HG02973 (cell line): ENCODE measurements at regions not wholly inside any gene's neighbourhood (a gene's known extent, or its start where the extent isn't known, plus 50 kb on each side); places are given as distances from the start of the nearest gene placed in this dataset.

Experiments used
- ATAC-seq: cut with Tn5 transposase; IDR thresholded peaks from one replicate; pipeline ENCODE4 v1.9.1; 2021; ENCODE audit warnings: moderate library complexity; ENCODE audit not compliant: unreplicated experiment

DNA sequence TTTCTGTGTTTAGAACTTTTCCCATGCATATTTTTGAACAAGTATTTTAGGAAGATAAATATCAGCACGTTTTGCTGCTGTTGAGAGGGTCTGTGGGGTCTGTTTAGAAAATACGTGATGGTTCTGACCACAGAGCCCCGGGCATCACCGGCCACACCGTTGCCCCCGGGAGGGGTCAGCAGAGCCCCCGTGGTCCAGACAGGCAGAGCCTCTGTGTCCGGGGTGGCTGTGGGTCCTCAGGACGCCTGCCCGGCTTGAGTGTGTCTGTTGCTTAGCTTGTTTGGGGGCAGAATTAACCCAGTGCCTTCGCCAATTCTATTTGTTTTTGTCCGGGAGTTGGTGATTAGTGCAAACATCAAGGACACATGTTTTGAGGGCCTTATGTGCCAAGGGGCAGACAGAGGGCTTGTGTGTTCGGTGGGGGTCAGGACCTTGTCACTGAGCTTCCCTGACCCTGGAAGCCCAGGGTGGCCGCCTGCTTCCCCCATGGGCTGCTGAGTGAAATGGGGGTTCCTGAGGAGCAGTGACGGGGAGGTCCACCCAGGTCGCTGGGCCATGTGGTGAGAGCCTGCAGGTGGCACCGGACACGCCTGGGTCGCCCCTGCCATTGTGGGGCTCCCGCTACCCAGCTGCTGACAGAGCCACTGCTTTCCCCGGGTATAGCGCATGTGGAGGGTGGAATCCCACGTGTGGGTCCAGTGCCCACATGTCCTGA, 122.2 kb downstream of the SIK1 start:
- ATAC-seq: no peak

DNA sequence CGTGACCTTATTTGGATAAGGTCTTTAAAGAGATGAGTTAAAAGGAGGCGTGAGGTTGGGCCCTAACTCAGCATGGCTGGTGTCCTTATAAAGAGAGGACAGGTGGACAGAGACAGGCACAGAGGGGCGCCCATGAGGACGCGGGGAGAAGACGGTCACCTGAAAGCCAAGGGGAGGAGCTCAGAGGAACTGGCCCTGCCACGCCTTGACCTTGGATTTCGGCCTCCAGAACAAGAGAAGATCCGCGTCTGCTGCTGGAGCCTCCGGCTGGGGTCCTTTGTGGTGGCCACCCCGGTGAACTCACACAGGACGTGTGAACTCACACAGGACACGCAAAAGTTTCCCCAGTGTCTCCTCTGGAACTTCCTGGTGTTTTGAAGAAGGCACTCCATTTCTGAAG, 122.7 kb downstream of the SIK1 start:
- no peak for ATAC-seq

DNA sequence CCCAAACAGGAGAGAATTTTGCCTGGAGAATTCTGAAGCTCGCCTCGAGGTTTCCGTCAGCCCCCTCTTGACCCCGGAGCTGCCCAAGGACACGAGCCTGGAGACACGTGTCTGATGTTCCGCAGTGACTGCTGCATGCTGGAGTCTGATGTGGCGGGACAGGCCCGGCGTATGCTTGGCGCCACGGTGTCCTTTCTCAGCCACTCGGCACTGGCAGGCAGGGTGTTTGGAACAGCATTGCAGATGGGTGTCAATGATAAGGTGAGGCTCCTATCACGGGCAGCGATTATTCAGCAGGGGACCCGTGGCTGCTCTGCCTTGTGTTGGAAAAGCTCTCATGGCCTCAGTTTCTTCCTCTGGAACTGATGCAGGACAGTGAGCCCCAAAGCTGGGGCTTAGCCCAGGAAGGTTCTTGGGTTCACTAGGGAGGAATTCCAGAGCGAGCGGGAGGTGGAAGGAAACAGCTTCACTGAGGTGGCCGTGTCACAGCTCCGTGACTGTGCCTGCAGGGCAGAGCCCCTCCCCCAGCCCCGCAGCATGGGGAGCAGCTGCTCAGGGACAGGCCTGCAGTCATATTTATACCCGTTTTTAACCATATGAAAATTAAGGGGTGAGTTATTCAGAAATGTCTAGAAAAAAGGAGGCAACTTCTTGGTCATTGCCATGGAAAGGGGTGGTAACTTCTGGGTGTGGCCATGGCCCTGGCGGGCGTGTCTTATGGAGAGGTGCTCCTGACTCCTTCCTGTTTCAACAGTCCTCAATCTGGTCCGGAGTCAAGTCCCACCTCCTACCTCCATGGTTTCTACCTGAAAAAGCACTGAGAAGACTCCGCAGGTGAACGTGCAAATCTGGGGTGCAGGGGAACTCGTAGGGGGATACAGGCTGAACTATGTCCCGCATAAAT, 123.4 kb downstream of the SIK1 start:
- ATAC-seq: no peak

GRCh38 chr21:43302769-43303168, 124.2 kb downstream of the SIK1 start:
- ATAC-seq: no peak

- ATAC-seq: no peak
These were observed 124.8 kb downstream of the SIK1 start for GRCh38 chr21:43302062-43302700.

DNA sequence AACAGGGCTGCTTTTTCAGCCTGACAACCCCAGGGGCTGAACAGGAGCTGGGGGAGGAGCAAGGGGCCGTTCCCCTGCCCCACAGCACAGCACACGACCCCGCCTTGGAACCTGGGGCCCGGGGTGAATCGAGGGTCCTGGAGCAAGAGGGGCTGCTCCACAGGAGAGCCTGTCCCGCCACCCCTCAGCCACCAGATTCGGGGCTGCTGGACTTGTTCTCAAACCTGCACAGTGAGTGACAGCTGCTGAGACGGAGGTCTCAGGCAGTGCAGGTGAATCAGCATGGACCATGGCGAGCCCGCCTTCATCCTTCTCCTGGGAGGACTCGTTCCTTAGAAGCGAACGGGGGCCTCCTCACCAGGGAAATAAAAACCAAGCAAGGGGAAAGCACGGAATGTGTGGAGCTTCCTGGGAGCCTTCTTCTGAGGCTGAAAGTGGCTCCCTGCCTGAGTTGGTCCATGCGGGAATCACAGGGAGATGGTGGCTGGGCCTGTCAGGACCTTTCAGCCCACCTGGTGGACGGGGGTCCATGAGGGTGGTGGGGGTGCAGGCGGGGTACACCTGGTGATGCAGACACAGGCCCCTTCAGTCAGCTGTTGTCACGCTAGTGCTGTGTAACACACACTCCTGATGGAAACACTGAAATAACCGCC, 125.4 kb downstream of the SIK1 start:
- no peak for ATAC-seq

- no peak for ATAC-seq
These were observed 126.2 kb downstream of the SIK1 start for GRCh38 chr21:43300496-43301408.

GRCh38 chr21:43299441-43300277, 127.3 kb downstream of the SIK1 start:
- no peak for ATAC-seq

GRCh38 chr21:43298546-43299440, 128.1 kb downstream of the SIK1 start:
- no peak for ATAC-seq

- no peak for ATAC-seq
These were observed 128.9 kb downstream of the SIK1 start for GRCh38 chr21:43297989-43298388.

DNA sequence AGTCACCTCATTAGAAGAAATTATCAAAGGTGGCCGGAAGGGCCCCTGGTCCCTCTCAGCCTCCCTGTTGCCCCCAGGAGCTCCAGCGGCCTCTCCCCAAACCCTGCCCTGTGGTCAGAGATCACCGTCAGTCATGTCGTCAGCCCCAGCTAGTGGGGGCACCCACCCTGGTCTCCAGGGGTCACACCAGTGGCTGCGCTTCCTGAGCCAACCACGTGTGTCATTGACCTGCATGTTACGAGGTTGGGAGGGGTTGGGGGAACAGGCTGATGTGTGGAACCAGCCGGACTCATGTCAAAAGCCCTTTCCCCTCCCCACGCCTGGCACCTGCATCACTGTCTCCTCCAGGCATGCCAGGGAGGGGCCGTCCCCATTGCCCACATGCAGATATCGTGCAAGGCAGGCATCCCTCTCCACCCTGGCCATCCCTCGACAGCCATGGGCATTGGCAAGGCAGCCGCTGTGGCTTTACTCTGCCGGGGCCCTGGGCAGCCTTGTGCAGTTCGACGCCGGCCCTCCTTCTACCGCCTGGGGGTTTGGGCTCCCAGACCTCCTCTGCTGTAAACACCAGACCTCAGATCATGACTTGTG, 128.7 kb downstream of the CRYAA start:
- no peak for ATAC-seq

GRCh38 chr21:43295066-43295958, 126.5 kb downstream of the CRYAA start:
- ATAC-seq: no peak

DNA sequence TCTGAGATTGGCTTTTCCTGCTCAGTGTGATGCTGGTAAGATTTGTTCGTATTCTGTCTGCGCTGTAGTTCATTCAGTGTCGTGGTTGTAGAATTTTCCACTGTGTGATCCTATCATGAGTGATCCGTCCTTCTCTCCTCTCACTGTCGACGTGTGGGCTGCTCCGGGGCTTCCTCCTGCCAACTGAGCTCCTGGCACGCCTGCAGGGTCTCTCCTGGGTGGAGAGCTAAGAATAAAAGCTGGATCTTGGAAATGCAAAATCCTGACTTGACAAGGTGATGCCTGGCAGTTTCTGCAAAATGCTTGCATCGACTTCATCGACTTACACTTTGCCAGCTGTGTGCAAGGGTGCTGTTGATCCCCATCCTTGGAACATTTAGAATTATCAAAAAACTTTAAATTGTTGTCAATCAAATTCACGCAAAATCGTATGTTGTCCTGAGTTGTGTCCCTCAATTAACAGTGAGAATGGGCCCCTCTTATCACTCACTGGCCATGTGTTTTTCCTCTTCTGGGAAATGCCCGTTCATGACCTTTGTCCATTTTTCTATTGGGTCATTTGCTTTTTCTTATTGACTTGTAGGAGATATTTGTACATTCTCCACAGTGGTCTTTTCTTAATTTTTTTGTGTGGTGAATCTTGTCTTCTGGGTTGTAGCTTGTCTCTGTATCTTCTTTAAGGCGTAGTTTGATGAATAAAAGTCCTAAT, 125.5 kb downstream of the CRYAA start:
- ATAC-seq: no peak

GRCh38 chr21:43292866-43293142, 124.0 kb downstream of the CRYAA start:
- no peak for ATAC-seq

DNA sequence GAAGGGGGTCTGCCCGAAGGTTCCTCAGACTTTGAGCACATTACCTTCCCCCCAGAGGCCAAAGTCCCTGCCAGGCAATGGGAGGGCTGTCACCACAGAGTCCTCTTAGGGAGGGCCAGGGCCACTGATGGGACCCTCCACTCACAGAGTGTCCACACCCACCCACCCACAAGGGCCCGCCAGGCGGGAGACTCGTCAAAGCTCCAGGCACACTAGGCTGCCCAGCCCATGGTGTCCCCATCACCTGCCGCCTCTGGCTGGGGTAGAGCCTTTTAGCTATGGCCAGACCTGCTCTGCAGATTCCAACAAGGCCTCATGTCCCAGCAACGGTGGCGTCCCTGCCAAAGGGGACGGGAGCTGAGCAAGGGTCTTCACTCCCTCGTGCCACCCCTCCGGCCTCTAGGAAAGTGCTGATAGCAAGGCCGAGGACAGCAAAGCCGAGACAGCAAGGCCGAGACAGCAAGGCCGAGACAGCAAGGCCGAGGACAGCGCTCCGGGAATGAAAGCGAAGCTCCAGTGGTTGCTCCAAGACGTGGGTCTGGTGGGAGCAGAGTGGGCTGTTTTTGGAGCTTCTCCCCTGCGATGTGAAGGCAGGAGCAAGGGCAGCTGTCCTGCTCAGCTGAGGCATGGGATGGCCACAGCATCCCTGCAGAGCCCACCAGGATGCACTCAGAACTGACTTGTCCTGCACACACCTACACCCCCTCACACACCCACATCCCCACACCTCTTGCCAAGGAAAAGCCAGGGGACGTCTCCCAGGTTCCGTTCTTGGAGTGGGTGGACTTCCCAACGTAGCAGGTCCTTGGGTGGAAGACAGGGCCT, 123.4 kb downstream of the CRYAA start:
- ATAC-seq: no peak
